Muscle layer of duodenum (tissue), 2 donors: ENCODE measurements at regions not wholly inside any gene's neighbourhood (a gene's known extent, or its start where the extent isn't known, plus 50 kb on each side); places are given as distances from the start of the nearest gene placed in this dataset.
"Not testable (repeated sequence)": the region's sequence is repeated elsewhere in the genome, so short reads cannot be mapped to it uniquely, and the experiment has no call there.

Experiments
- H3K27ac ChIP-seq: one replicate; pipeline ENCODE4 v1.7.0; 2013; ENCODE audit warnings: mild to moderate bottlenecking, low read length
- H3K27me3 ChIP-seq: one replicate; pipeline ENCODE4 v1.7.0; 2013; ENCODE audit warnings: low read depth, mild to moderate bottlenecking, control low read depth, low read length
- H3K36me3 ChIP-seq, 2 donors: one replicate each; pipeline ENCODE4 v1.7.0; 2013; ENCODE audit warnings: low read length in 2 of 2, control low read depth in 1 of 2, mild to moderate bottlenecking in 1 of 2; ENCODE audit not compliant: insufficient read depth in 2 of 2, control insufficient read depth in 1 of 2
- H3K4me1 ChIP-seq, 2 donors: one replicate each; pipeline ENCODE4 v1.7.0; 2013; ENCODE audit warnings: low read length in 2 of 2, mild to moderate bottlenecking in 2 of 2, control low read depth in 1 of 2, moderate library complexity in 1 of 2; ENCODE audit not compliant: insufficient read depth in 2 of 2, control insufficient read depth in 1 of 2
- H3K4me3 ChIP-seq, 2 donors: one replicate each; pipeline ENCODE4 v1.7.0; 2013; ENCODE audit warnings: low read length in 2 of 2, low read depth in 1 of 2, mild to moderate bottlenecking in 1 of 2
- H3K9me3 ChIP-seq, 2 donors: one replicate each; pipeline ENCODE4 v1.7.0; 2013; ENCODE audit warnings: low read length in 2 of 2, control low read depth in 1 of 2, mild to moderate bottlenecking in 1 of 2; ENCODE audit not compliant: control insufficient read depth in 1 of 2
- donor health status: healthy.

DNA sequence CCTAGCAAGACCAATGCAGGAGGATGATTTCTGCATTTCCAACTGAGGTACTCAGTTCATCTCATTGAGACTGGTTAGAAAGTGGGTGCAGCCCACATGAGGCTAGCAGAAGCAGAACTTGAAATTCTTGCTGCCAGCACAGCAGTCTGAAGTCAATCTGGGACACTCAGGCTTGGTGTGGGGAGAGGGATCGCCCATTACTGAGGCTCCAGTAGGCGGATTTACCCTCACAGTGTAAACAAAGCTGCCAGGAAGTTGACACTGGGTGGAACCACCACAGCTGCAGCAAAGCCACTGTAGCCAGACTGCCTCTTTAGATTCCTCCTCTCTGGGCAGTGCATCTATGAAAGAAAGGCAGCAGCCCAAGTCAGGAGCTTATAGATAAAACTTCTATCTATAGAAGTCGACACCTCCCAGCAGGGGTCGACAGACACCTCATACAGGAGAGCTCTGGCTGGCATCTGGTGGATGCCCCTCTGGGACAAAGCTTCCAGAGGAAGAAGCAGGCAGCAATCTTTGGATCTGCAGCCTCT lies 1793.4 kb downstream of the OLFM4 start:
- H3K9me3 ChIP-seq, H3K4me1 ChIP-seq, H3K27me3 ChIP-seq, H3K27ac ChIP-seq, H3K4me3 ChIP-seq, H3K36me3 ChIP-seq: not testable (repeated sequence)

DNA sequence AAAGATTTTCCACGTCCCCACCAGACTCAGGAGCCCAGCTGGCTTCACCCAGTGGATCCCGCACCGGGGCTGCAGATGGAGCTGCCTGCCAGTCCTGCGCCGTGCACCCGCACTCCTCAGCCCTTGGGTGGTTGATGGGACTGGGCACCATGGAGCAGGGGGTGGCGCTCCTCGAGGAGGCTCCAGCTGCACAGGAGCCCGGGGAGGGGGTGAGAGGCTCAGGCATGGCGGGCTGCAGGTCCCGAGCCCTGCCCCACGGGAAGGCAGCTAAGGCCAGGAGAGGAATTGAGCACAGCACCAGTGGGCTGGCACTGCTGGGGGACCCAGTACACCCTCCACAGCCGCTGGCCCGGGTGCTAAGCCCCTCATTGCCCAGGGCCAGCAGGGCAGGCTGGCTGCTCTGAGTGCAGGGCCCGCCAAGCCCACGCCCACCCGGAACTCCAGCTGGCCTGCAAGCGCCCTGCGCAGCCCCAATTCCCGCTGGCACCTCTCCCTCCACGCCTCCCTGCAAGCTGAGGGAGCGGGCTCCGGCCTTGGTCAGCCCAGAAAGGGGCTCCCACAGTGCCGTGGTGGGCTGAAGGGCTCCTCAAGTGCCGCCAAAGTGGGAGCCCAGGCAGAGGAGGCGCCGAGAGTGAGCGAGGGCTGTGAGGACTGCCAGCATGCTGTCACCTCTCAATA lies 1800.9 kb downstream of the OLFM4 start:
- not testable (repeated sequence) for H3K27ac ChIP-seq, H3K36me3 ChIP-seq, H3K4me1 ChIP-seq, H3K4me3 ChIP-seq, H3K9me3 ChIP-seq, H3K27me3 ChIP-seq

DNA sequence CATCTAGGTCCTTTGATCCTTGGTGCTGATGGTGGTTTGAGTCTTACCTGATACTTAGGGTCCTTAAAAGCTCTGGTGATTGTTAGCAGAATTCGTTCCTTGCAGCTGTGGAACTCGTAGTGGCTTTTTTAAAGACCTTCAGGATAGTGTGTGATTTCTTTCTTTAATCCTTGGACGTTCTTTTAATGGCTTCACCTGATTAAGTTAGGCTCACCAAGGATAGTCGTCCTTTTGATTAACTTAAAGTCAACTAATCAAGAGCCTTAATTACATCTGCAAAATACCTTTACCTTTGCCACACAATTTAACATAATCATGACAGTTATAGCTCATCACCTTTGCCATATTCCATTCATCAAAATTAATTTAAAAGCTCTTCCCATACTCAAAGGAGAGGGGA lies 1807.7 kb downstream of the OLFM4 start:
- Histone ChIP-seq H3K4me3 (no peak overlapping the region), H3K4me1 (no peaks in the 10 kb centered on the region), H3K27ac (no peak overlapping the region), H3K27me3 (no peaks in the 10 kb centered on the region), H3K36me3 (no peaks in the 10 kb centered on the region), H3K9me3 (no peaks in the 10 kb centered on the region)

GRCh38 chr13:54841682-54842081 lies 1813.1 kb downstream of the OLFM4 start:
- Histone ChIP-seq H3K36me3 (no peaks in the 10 kb centered on the region), H3K4me1 (no peaks in the 10 kb centered on the region), H3K9me3 (no peaks in the 10 kb centered on the region), H3K27ac (no peak overlapping the region), H3K27me3 (no peaks in the 10 kb centered on the region), H3K4me3 (no peak overlapping the region)

DNA sequence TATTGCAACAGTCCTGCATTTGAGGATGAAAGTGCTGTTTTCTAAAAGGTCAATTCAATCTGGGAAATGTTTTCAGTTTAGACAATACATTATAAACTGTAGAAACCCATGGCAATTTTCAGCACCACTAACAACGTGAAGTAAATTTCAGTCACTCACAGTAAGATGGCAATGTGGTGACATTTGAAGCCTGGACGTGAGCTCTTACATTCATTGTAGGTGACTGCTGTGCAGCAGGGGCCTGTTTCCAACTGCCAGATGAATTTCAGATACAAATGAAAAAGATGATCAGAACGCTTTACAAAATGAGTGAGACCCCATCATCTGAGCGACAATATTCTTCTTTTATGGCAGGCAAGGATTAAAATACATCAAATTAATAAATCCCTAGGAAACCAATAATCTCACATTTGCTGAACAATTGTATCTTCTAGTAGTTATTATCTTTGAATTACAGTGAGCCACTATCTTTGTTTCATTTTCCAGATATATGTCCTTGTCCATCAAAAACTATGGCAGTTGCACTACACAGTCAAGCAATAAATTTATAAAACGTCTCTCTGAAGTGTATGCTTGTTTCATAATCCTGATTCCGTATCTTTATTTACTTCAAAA lies 1816.8 kb downstream of the OLFM4 start:
- Histone ChIP-seq H3K4me1 (no peaks in the 10 kb centered on the region), H3K27ac (no peak overlapping the region), H3K36me3 (no peaks in the 10 kb centered on the region), H3K4me3 (no peak overlapping the region), H3K27me3 (no peaks in the 10 kb centered on the region), H3K9me3 (no peaks in the 10 kb centered on the region)

GRCh38 chr13:54852831-54853230 lies 1824.2 kb downstream of the OLFM4 start:
- Histone ChIP-seq H3K9me3 (no peaks in the 10 kb centered on the region), H3K27me3 (no peaks in the 10 kb centered on the region), H3K4me1 (no peaks in the 10 kb centered on the region), H3K27ac (no peak overlapping the region), H3K36me3 (no peaks in the 10 kb centered on the region), H3K4me3 (no peak overlapping the region)

- no peaks in the 10 kb centered on the region for H3K9me3 ChIP-seq
- H3K4me1 ChIP-seq = no peaks in the 10 kb centered on the region
- H3K4me3 ChIP-seq = no peak overlapping the region
- no peak overlapping the region for H3K27ac ChIP-seq
- H3K36me3 ChIP-seq = no peaks in the 10 kb centered on the region
- no peaks in the 10 kb centered on the region for H3K27me3 ChIP-seq
Measured at GRCh38 chr13:54859827-54860226, 1831.2 kb downstream of the OLFM4 start.

DNA sequence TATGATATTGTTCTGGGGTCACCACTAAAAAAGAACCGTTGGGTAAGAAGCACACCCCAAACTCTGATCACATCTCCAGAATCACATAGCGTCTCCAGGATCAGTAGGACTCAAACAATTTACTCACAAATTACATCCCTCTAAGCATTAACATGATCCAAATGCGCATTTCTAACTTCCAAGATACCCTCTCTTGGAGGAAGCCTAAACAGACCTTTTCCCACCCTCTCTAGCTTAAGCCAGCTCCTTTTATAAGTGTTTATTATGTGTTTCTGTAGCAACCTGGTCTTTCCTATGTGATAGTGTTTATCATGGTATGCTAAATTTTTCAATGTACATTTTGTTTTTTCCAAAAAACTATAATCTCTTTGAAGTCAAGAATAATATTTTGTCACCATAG lies 1846.5 kb downstream of the OLFM4 start:
- Histone ChIP-seq H3K9me3 (no peaks in the 10 kb centered on the region), H3K27me3 (no peaks in the 10 kb centered on the region), H3K36me3 (no peaks in the 10 kb centered on the region), H3K4me3 (no peak overlapping the region), H3K4me1 (no peaks in the 10 kb centered on the region), H3K27ac (no peak overlapping the region)

GRCh38 chr13:54879036-54879435 lies 1850.4 kb downstream of the OLFM4 start:
- Histone ChIP-seq H3K27ac (no peak overlapping the region), H3K4me1 (no peaks in the 10 kb centered on the region), H3K27me3 (no peaks in the 10 kb centered on the region), H3K36me3 (no peaks in the 10 kb centered on the region), H3K4me3 (no peak overlapping the region), H3K9me3 (no peaks in the 10 kb centered on the region)

DNA sequence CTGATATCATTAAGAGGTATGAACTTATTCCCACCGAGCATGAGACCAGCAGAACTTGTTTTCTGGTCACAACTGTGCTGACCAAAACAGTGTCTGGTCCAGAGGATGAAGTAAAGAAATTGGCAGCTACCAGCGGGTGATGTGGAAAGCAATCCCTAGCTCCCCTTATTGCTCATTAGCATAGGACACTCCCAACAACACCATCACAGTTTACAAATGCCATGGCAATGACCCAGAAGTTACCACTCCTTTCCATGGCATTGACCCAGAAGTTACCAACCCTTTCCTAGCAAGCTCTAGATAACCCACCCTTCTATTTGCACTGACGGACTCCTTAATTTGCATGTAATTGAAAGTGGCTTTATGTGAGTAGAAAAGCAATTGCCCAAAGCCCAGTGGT lies 1856.1 kb downstream of the OLFM4 start:
- Histone ChIP-seq H3K9me3 (no peaks in the 10 kb centered on the region), H3K4me1 (no peaks in the 10 kb centered on the region), H3K4me3 (no peak overlapping the region), H3K27me3 (no peaks in the 10 kb centered on the region), H3K27ac (no peak overlapping the region), H3K36me3 (no peaks in the 10 kb centered on the region)

DNA sequence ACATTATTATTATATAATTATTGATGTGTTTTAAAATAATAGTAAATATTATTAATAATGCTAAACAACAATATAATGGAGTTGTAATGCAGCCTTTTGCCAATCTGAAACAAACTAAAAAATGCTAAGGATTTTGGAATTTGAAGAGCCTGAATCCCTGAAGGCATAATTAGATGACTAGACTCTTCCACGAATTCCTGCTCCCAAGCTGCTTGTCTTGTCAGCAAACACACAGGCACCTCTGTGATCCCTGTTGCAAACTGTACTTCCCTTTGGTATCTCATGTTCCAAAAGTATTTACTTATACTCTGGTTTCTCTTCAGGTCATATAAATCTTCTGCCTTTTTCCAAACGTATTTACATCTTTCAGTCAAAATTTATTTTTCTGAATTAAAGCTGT lies 1862.4 kb downstream of the OLFM4 start:
- Histone ChIP-seq H3K4me3 (no peak overlapping the region), H3K27ac (no peak overlapping the region), H3K4me1 (no peaks in the 10 kb centered on the region), H3K36me3 (no peaks in the 10 kb centered on the region), H3K27me3 (no peaks in the 10 kb centered on the region), H3K9me3 (no peaks in the 10 kb centered on the region)

- Histone ChIP-seq H3K27ac (no peak overlapping the region), H3K9me3 (peaks cover 0 to 3% of the 10 kb centered on the region in 2 donors), H3K4me1 (no peaks in the 10 kb centered on the region), H3K36me3 (no peaks in the 10 kb centered on the region), H3K27me3 (no peaks in the 10 kb centered on the region), H3K4me3 (no peak overlapping the region)
Measured at GRCh38 chr13:54901316-54901715, 1872.7 kb downstream of the OLFM4 start.
